Thyroid gland (tissue), 4 donors: ENCODE measurements at regions not wholly inside any gene's neighbourhood (a gene's known extent, or its start where the extent isn't known, plus 50 kb on each side); places are given as distances from the start of the nearest gene placed in this dataset.

Source experiments
- CTCF ChIP-seq, 6 experiments: fragments of 200-600 bp in 3 of 6; fragments of 450-650 bp in 3 of 6; sonication (generic) in 3 of 6; IDR thresholded peaks; one replicate each; pipeline ENCODE4 v1.5.1; 2016 to 2019; ENCODE audit warnings: antibody characterized with exemption in 6 of 6, mild to moderate bottlenecking in 2 of 6, inconsistent platforms in 1 of 6, moderate library complexity in 1 of 6
- POLR2A ChIP-seq, 2 donors: fragments of 450-650 bp; IDR thresholded peaks; one replicate each; pipeline ENCODE4 v1.6.1; 2017; ENCODE audit warnings: antibody characterized with exemption in 2 of 2, mild to moderate bottlenecking in 2 of 2, moderate library complexity in 1 of 2

- no peak for TF ChIP-seq CTCF (IDR thresholded peaks at IDR 0.05)
- TF ChIP-seq POLR2A (IDR thresholded peaks at IDR 0.05) = no peak
These were observed 2010.4 kb upstream of the LRRTM1 start for GRCh38 chr2:82314836-82315472.
